DND-41 (cell line): ENCODE measurements at regions not wholly inside any gene's neighbourhood (a gene's known extent, or its start where the extent isn't known, plus 50 kb on each side); places are given as distances from the start of the nearest gene placed in this dataset.

Source experiments
- ATAC-seq: fragments of 200-7000 bp; cut with Tn5 transposase; 3 replicates; pipeline ENCODE4 v1.9.1; 2021; ENCODE audit warnings: low read depth; ENCODE audit not compliant: insufficient read depth
- DNase-seq: peaks from one replicate; pipeline ENCODE4 v3.0.0-alpha.2; 2020
- H2AFZ ChIP-seq: 2 replicates; pipeline ENCODE4 v1.6.0; 2012; ENCODE audit warnings: low read depth, low read length
- H3K27ac ChIP-seq: 2 replicates; pipeline ENCODE4 v1.5.1; 2012; ENCODE audit warnings: low read length, inconsistent platforms
- H3K27me3 ChIP-seq: fragments of 200-600 bp; sonication (generic); 2 replicates; pipeline ENCODE4 v1.6.0; 2012; ENCODE audit warnings: low read length, mild to moderate bottlenecking, inconsistent platforms; ENCODE audit not compliant: insufficient read depth, poor library complexity
- H3K36me3 ChIP-seq: 2 replicates; pipeline ENCODE4 v1.5.1; 2012; ENCODE audit warnings: low read length, inconsistent platforms; ENCODE audit not compliant: insufficient read depth
- H3K4me1 ChIP-seq: 2 replicates; pipeline ENCODE4 v1.5.1; 2012; ENCODE audit warnings: mild to moderate bottlenecking, low read length; ENCODE audit not compliant: insufficient read depth
- H3K4me2 ChIP-seq: 2 replicates; pipeline ENCODE4 v1.6.0; 2012; ENCODE audit warnings: mild to moderate bottlenecking, moderate library complexity, low read length, inconsistent platforms; ENCODE audit not compliant: insufficient read depth
- H3K4me3 ChIP-seq, 2 experiments: fragments of 200-600 bp in 1 of 2; shearing (Covaris generic) in 1 of 2; 2 replicates each; pipeline ENCODE4 v1.5.1; 2012 to 2016; ENCODE audit warnings: inconsistent platforms in 2 of 2, low read length in 2 of 2, mild to moderate bottlenecking in 2 of 2, low read depth in 1 of 2, moderate library complexity in 1 of 2
- H3K79me2 ChIP-seq: 2 replicates; pipeline ENCODE4 v1.6.0; 2012; ENCODE audit warnings: low read length, inconsistent platforms; ENCODE audit not compliant: insufficient read depth
- H3K9ac ChIP-seq: 2 replicates; pipeline ENCODE4 v1.6.0; 2012; ENCODE audit warnings: low read depth, mild to moderate bottlenecking, inconsistent platforms, low read length, moderate library complexity
- H3K9me3 ChIP-seq: 2 replicates; pipeline ENCODE4 v1.5.1; 2012; ENCODE audit warnings: low read length, moderate library complexity, mild to moderate bottlenecking, inconsistent platforms; ENCODE audit not compliant: insufficient read depth, severe bottlenecking
- H4K20me1 ChIP-seq: 2 replicates; pipeline ENCODE4 v1.6.0; 2012; ENCODE audit warnings: low read length; ENCODE audit not compliant: insufficient read depth
- CTCF ChIP-seq: IDR thresholded peaks from 2 replicates; pipeline ENCODE4 v1.5.1; 2012; ENCODE audit warnings: borderline replicate concordance, low read length, moderate library complexity, mild to moderate bottlenecking; ENCODE audit not compliant: poor library complexity, severe bottlenecking; ENCODE audit errors: extremely low read depth
- EZH2 ChIP-seq: IDR thresholded peaks from 3 replicates; pipeline ENCODE4 v1.6.1; 2012; ENCODE audit warnings: borderline replicate concordance, low read depth, mild to moderate bottlenecking, moderate library complexity, low read length, inconsistent platforms; ENCODE audit not compliant: severe bottlenecking

DNA sequence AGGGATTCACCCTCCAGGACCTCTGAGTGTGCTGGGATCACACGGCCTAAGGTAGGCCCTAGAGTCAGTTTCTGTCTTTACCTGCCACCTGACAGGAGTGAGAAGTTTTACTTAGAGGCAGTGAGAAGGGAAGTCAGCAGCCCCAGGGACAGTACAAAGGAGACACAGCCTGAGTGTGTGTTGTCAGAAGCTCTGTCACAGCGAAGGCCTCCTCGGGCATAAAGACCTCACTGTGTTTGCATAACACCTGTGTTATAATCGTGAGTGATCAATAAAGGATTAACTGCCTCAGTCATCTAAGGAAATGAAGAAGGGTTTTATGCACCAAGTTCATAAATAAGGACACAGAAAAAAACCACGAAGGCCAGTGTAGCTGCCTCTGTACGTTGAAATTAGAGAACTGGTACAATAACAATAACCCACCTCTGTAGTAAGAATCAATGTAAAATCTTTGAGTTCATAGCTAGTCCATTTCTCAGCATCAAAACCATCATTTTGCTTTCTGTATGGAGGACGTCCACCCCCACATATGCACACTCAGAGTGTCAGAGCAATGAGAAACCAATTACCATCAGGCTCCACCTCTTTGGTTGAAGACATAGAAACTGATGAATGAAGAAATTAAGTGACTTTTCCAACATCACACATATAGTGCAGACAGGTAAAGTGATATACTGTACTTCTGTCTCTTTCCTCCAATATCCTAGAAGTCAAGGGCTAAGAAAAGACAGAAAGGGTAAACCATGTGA lies 159.3 kb downstream of the DAD1 start:
- Histone ChIP-seq H3K9me3 (no peaks in the 10 kb centered on the region), H4K20me1 (no peaks in the 10 kb centered on the region), H3K36me3 (no peaks in the 10 kb centered on the region), H3K27me3 (no peaks in the 10 kb centered on the region), H3K79me2 (no peaks in the 10 kb centered on the region), H3K4me2 (no peak overlapping the region), H3K27ac (no peak overlapping the region), H3K9ac (no peak overlapping the region), H3K4me3 (no peak overlapping the region), H3K4me1 (no peaks in the 10 kb centered on the region), H2AFZ (no peak overlapping the region)
- DNase-seq (no peak), ATAC-seq (no peak)
- TF ChIP-seq EZH2: no peak
- no peak for TF ChIP-seq CTCF

GRCh38 chr14:22428700-22429291 lies 160.2 kb downstream of the DAD1 start:
- DNase-seq: no peak
- no peaks in the 10 kb centered on the region for H3K36me3 ChIP-seq
- H3K9me3 ChIP-seq: no peaks in the 10 kb centered on the region
- no peak overlapping the region for H3K9ac ChIP-seq
- no peak overlapping the region for H2AFZ ChIP-seq
- no peaks in the 10 kb centered on the region for H3K27me3 ChIP-seq
- H3K4me1 ChIP-seq: no peaks in the 10 kb centered on the region
- H3K79me2 ChIP-seq: no peaks in the 10 kb centered on the region
- ATAC-seq: no peak
- H3K27ac ChIP-seq: no peak overlapping the region
- H4K20me1 ChIP-seq: no peaks in the 10 kb centered on the region
- TF ChIP-seq CTCF: no peak
- no peak for TF ChIP-seq EZH2
- H3K4me3 ChIP-seq: no peak overlapping the region
- H3K4me2 ChIP-seq: no peak overlapping the region

DNA sequence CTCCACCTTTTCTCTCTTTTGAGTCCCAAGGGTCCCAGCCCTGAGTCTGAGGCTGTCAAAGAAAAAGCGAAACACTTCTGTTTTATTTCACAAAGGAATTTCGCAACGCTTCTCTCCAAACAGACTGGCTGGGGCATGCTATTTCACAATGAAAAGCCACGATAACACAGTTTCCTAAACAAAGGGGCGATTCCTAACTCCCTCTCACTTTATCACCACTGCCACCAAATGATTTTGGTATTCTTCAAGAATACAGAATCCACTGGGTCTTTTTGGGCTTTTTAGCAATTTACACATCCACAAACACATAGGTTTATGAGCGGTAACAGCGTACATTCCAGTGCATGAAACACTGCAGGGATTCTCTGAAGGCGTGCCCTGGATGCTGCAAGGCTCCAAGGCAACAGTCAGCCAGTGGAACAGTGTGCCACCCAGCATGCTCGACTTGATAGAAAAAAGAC lies 161.2 kb downstream of the DAD1 start:
- no peak for DNase-seq
- H3K27me3 ChIP-seq: no peaks in the 10 kb centered on the region
- H3K4me3 ChIP-seq: no peak overlapping the region
- H3K36me3 ChIP-seq: no peaks in the 10 kb centered on the region
- no peak overlapping the region for H2AFZ ChIP-seq
- no peak for TF ChIP-seq EZH2
- TF ChIP-seq CTCF: no peak
- H4K20me1 ChIP-seq: no peaks in the 10 kb centered on the region
- H3K4me1 ChIP-seq: no peaks in the 10 kb centered on the region
- ATAC-seq: no peak
- H3K9ac ChIP-seq: no peak overlapping the region
- H3K4me2 ChIP-seq: no peak overlapping the region
- no peak overlapping the region for H3K27ac ChIP-seq
- H3K79me2 ChIP-seq: no peaks in the 10 kb centered on the region
- no peaks in the 10 kb centered on the region for H3K9me3 ChIP-seq
